NT2/D1 (cell line): ENCODE measurements at regions not wholly inside any gene's neighbourhood (a gene's known extent, or its start where the extent isn't known, plus 50 kb on each side); places are given as distances from the start of the nearest gene placed in this dataset.

Source experiments
- DNase-seq: peaks from one replicate; pipeline ENCODE4 v3.0.0-alpha.2; 2011; ENCODE audit warnings: low read depth, low spot score
- H3K27me3 ChIP-seq: 2 replicates; pipeline ENCODE4 v1.6.0; 2011; ENCODE audit warnings: mild to moderate bottlenecking; ENCODE audit not compliant: insufficient read length, insufficient read depth
- H3K36me3 ChIP-seq: 2 replicates; pipeline ENCODE4 v1.6.1; 2011; ENCODE audit warnings: mild to moderate bottlenecking, low read length, mixed read lengths; ENCODE audit not compliant: insufficient read depth, insufficient read length
- H3K4me1 ChIP-seq: 2 replicates; pipeline ENCODE4 v1.5.1; 2011; ENCODE audit not compliant: insufficient read depth, insufficient read length
- H3K4me3 ChIP-seq: 2 replicates; pipeline ENCODE4 v1.5.1; 2011; ENCODE audit warnings: low read depth; ENCODE audit not compliant: insufficient read length
- H3K9ac ChIP-seq: 2 replicates; pipeline ENCODE4 v1.6.0; 2011; ENCODE audit warnings: low read depth; ENCODE audit not compliant: insufficient read length
- H3K9me3 ChIP-seq: 2 replicates; pipeline ENCODE4 v1.5.1; 2011; ENCODE audit warnings: mild to moderate bottlenecking, low read length; ENCODE audit not compliant: insufficient read depth
- SUZ12 ChIP-seq: IDR thresholded peaks from 2 replicates; pipeline ENCODE4 v1.6.1; 2011; ENCODE audit not compliant: insufficient read length, insufficient read depth; ENCODE audit errors: extremely low read depth
- YY1 ChIP-seq: IDR thresholded peaks from 2 replicates; pipeline ENCODE4 v1.6.1; 2011; ENCODE audit not compliant: insufficient read length, insufficient read depth
- ZNF274 ChIP-seq: IDR thresholded peaks from 2 replicates; pipeline ENCODE4 v1.6.1; 2011; ENCODE audit warnings: mild to moderate bottlenecking, low read depth, low read length

DNA sequence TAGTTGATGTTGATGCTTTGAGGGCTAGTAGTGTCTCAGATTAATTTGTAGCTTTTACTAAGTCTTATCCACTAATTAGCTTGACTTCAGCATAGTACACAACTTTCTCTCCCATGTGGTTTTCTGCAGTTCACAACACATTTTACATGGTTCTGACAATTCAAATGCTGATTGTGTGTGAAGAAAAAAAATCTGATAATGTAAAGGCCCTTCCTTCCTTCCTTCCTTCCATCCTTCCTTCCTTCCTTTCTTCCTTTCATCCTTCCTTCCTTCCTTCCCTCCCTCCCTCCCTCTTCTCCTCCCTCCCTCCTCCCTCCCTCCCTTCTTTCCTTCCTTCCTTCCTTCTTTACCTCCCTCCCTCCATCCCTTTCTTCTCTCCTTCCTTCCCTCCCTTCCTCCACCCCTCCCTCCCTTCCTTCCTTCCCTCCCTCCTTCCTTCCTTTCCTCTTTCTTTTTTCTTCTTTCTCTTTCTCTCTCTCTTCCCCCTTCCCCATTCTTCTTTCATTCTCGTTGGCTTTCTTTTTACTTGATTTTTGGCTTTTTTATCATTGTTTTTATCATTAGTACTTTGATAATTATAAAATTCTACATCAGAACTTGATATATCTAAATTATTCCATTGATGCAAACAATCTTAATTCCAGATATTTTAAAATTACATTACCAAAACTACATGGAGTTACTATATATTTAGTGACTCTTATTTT lies 1415.6 kb downstream of the LRFN5 start:
- no peaks in the 10 kb centered on the region for H3K9me3 ChIP-seq
- H3K36me3 ChIP-seq: no peaks in the 10 kb centered on the region
- no peaks in the 10 kb centered on the region for H3K27me3 ChIP-seq
- H3K4me1 ChIP-seq: no peaks in the 10 kb centered on the region
- TF ChIP-seq YY1 (no peak), ZNF274 (no peak), SUZ12 (no peak)
- no peak overlapping the region for H3K4me3 ChIP-seq
- no peak overlapping the region for H3K9ac ChIP-seq
- DNase-seq: no peak

DNA sequence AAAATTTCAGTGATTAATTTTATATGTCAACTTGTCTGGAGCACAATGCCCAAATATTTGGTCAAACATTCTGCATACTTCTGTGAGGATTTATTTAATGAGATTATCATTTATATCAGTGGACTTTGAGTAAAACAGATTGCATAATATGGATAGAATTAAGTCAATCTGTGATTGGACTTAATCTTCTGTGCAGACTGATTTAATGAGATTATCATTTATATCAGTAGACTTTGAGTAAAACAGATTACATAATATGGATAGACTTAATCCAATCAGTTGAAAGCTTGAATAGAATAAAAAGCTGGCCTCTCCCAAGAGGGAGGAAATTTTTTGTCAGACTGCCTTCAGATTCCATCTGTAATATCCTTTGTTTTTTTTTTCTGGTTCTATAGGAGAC lies 1413.2 kb downstream of the LRFN5 start:
- no peak overlapping the region for H3K4me3 ChIP-seq
- no peak for TF ChIP-seq SUZ12
- no peak for TF ChIP-seq YY1
- no peak for TF ChIP-seq ZNF274
- H3K9ac ChIP-seq: no peak overlapping the region
- no peaks in the 10 kb centered on the region for H3K4me1 ChIP-seq
- no peak for DNase-seq
- H3K9me3 ChIP-seq: no peaks in the 10 kb centered on the region
- H3K27me3 ChIP-seq: no peaks in the 10 kb centered on the region
- no peaks in the 10 kb centered on the region for H3K36me3 ChIP-seq

DNA sequence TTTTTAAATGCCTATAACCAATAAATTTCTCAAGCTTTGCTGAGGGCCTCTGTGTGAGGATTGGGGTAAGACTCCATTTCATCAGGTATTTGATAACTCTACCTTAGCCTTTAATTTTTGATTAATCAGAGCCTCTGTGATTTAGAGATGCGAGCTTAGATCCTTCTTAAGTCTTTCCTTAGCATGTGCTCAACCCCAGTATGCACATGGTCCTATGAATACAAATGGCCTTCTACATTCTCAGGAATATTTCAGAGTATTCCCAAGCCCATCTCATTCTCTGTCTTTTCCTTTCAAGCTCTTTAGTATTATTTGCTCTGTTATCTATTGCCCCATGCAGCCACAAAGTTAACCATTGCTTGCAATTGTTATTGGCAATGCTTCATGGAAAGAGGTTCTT lies 1407.7 kb downstream of the LRFN5 start:
- Histone ChIP-seq H3K4me1 (no peaks in the 10 kb centered on the region), H3K4me3 (no peak overlapping the region)
- no peak for DNase-seq

DNA sequence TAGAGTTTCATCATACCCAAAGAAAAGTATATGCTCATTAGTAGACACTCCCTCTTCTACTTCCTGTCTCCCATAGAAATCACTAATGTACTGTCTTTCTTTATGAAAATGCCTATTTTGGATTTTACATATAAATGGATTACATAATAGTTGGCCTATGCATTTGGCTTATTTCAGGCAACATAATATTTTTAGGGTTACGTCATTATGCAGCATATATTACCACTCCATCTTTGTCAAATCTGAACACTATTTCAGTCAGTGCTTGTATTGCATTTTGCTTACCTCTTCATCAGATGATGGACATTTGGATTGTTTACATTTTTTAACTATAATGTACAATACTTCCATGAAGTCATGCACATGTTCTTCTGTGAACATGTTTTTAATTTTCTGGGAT lies 1406.1 kb downstream of the LRFN5 start:
- no peaks in the 10 kb centered on the region for H3K4me1 ChIP-seq
- no peak for DNase-seq
- no peak overlapping the region for H3K4me3 ChIP-seq
- TF ChIP-seq YY1: no peak
- TF ChIP-seq ZNF274: no peak
- TF ChIP-seq SUZ12: no peak
- H3K9me3 ChIP-seq: peaks cover 5% of the 10 kb centered on the region; the same call in 1 of the 2 replicates
- H3K36me3 ChIP-seq: no peaks in the 10 kb centered on the region
- no peak overlapping the region for H3K9ac ChIP-seq
- no peaks in the 10 kb centered on the region for H3K27me3 ChIP-seq

More for the DNA sequence above, 1407.7 kb downstream of the LRFN5 start:
- H3K36me3 ChIP-seq: no peaks in the 10 kb centered on the region
- TF ChIP-seq SUZ12: no peak
- H3K9me3 ChIP-seq: no peaks in the 10 kb centered on the region
- H3K27me3 ChIP-seq: no peaks in the 10 kb centered on the region
- H3K9ac ChIP-seq: no peak overlapping the region

DNA sequence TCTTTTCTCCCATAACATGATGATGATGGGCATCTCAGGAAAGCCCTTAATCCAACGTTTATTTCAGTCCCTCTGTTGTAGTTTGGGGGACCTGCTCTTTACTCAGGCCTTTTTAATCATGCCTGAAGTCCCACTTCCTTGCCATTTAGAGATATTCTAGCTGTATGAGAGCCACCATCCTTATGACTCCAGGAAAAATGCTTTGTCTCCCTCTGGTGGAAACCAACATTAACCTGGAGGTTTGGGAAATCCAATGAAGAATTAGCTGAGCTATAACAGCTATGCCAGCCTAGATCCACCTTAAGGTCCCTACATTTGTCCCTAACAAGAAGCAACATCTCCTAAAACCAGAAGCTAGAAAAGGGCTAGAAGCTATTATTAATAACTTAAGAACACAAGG lies 1399.1 kb downstream of the LRFN5 start:
- TF ChIP-seq YY1 (no peak), SUZ12 (no peak), ZNF274 (no peak)
- H3K9ac ChIP-seq: no peak overlapping the region
- H3K4me3 ChIP-seq: no peak overlapping the region
- no peaks in the 10 kb centered on the region for H3K4me1 ChIP-seq
- no peak for DNase-seq
- peaks cover 48% of the 10 kb centered on the region for H3K9me3 ChIP-seq
- no peaks in the 10 kb centered on the region for H3K36me3 ChIP-seq
- H3K27me3 ChIP-seq: no peaks in the 10 kb centered on the region

DNA sequence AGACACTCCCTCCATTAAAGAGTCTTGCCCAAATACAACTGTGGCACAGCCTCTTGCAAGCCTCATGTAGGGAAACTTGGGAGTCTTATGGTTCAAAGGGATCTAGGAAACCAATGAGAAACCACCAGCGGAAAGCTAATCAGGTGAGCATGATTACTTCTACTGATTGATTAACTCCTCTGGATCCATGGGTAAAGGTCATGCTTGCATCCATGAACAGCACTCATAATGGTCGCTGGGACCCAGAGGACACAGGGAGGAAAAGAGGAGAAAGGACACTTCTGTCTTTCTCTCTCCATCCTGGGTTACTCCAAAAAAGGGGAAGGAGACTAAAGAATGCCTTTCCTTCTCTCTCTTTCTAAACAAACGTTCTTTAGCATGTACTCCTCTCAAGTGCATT lies 1397.2 kb downstream of the LRFN5 start:
- TF ChIP-seq SUZ12: no peak
- no peak for TF ChIP-seq ZNF274
- TF ChIP-seq YY1: no peak
- H3K9me3 ChIP-seq: peaks cover 44% of the 10 kb centered on the region

DNA sequence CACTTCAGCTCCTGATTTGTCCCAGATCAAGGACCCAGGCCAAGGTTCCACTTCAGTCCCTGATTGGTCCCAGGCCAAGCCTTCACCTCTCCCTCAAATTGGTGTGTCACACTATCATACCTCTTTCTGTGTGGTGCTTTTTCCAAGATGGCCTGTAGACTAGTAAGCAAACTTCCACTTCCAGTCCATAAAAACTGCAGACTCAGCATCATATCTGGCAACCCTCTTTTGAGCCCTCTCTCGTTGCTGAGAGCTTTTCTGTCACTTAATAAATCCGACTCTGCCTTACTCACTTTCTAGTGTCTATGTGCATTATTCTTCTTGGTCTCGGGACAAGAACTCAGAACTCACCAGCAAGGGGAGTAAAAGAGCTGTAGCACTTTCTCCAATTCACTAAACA lies 1395.1 kb downstream of the LRFN5 start:
- Histone ChIP-seq H3K9me3 (peaks cover 42% of the 10 kb centered on the region), H3K27me3 (no peaks in the 10 kb centered on the region), H3K4me1 (no peaks in the 10 kb centered on the region), H3K36me3 (no peaks in the 10 kb centered on the region), H3K4me3 (no peak overlapping the region), H3K9ac (no peak overlapping the region)
- no peak for TF ChIP-seq YY1
- no peak for TF ChIP-seq SUZ12
- no peak for DNase-seq

More for the DNA sequence above, 1397.2 kb downstream of the LRFN5 start:
- H3K27me3 ChIP-seq: no peaks in the 10 kb centered on the region
- no peaks in the 10 kb centered on the region for H3K36me3 ChIP-seq
- no peak for DNase-seq
- no peak overlapping the region for H3K4me3 ChIP-seq
- no peak overlapping the region for H3K9ac ChIP-seq
- no peaks in the 10 kb centered on the region for H3K4me1 ChIP-seq

DNA sequence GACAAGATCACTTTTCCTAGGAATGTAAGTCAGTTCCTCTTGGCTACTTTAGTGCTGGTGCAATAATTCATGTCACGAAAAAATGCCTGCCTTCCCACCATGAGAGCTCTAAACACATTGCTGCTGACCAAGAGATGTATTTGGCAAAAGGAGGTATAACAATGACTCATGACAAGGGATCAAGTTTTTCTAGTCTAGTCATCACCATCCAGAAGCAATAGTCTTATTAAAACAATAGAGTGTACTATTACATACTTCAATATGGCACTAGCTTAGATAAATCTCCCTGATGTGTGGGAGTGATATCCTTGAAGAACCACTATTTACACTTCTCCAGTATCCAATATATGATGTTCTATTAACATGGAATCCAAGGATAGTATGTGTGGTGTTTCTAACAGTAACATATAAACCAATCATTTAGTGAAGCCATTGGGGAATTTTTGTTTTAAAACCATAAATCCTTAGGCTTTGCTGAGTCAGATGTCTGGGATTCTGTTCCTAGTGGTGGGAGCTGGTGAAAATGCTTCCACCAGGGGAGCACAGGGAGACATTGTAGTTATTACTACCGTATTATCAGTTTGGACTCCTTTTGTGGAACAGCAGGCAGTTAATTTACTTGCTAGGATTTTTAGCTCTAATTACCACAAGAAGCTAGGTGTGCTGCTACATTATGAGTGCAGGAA lies 1387.5 kb downstream of the LRFN5 start:
- no peaks in the 10 kb centered on the region for H3K4me1 ChIP-seq
- no peak for DNase-seq
- TF ChIP-seq SUZ12 (no peak), ZNF274 (no peak), YY1 (no peak)
- no peak overlapping the region for H3K4me3 ChIP-seq
- no peaks in the 10 kb centered on the region for H3K36me3 ChIP-seq
- H3K9ac ChIP-seq: no peak overlapping the region
- no peaks in the 10 kb centered on the region for H3K9me3 ChIP-seq
- H3K27me3 ChIP-seq: no peaks in the 10 kb centered on the region
